Ishikawa (cell line): ENCODE measurements at regions not wholly inside any gene's neighbourhood (a gene's known extent, or its start where the extent isn't known, plus 50 kb on each side); places are given as distances from the start of the nearest gene placed in this dataset.

Experiments
- CEBPB ChIP-seq: IDR thresholded peaks from 2 replicates; pipeline ENCODE4 v1.6.1; 2012
- CREB1 ChIP-seq: IDR thresholded peaks from 2 replicates; pipeline ENCODE4 v1.6.1; 2012; ENCODE audit warnings: low read depth
- EGR1 ChIP-seq: IDR thresholded peaks from 2 replicates; pipeline ENCODE4 v1.6.1; 2012
- EP300 ChIP-seq: IDR thresholded peaks from 2 replicates; pipeline ENCODE4 v1.6.1; 2012; ENCODE audit warnings: borderline replicate concordance
- FOXM1 ChIP-seq: IDR thresholded peaks from 2 replicates; pipeline ENCODE4 v1.6.1; 2012; ENCODE audit warnings: low read depth, borderline replicate concordance
- MAX ChIP-seq: IDR thresholded peaks from 2 replicates; pipeline ENCODE4 v1.6.1; 2012
- NFIC ChIP-seq: IDR thresholded peaks from 2 replicates; pipeline ENCODE4 v1.6.1; 2012
- RAD21 ChIP-seq: IDR thresholded peaks from 2 replicates; pipeline ENCODE4 v1.6.1; 2012; ENCODE audit warnings: low read depth
- REST ChIP-seq: IDR thresholded peaks from 2 replicates; pipeline ENCODE4 v1.6.1; 2012; ENCODE audit warnings: low read depth, mild to moderate bottlenecking
- TAF1 ChIP-seq: IDR thresholded peaks from 2 replicates; pipeline ENCODE4 v1.6.1; 2012; ENCODE audit warnings: low read depth, mild to moderate bottlenecking
- TCF12 ChIP-seq: IDR thresholded peaks from 2 replicates; pipeline ENCODE4 v1.6.1; 2012; ENCODE audit warnings: low read depth
- TEAD4 ChIP-seq: IDR thresholded peaks from 2 replicates; pipeline ENCODE4 v1.6.1; 2012
- YY1 ChIP-seq: IDR thresholded peaks from 2 replicates; pipeline ENCODE4 v1.6.1; 2012; ENCODE audit warnings: low read depth
- ZBTB7A ChIP-seq: IDR thresholded peaks from 2 replicates; pipeline ENCODE4 v1.6.1; 2012; ENCODE audit warnings: low read depth
- TF ChIP-seq, protein P1 (sequence below): IDR thresholded peaks from 2 replicates; pipeline ENCODE4 v1.6.1; 2012

DNA sequence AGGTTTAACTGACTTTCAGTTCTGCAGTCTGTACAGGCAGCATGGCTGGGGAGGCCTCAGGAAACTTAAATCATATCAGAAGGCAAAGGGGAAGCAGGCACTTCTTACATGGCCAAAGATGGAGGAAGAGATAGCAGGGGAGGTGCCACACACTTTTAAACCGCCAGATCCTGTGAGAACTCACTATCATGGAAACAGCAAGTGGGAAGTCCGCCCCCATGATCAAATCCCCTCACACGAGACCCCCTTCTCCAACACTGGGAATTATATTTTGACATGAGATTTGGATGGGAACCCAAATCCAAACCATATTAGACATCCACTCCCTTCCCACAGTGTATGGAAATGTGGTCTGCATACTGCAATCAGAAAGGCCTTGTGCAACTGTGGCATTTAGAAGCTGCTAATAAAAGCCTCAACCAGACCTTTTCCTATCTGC, 148.2 kb downstream of the FCRL5 start:
- TF ChIP-seq TCF12 (no peak), EP300 (no peak), ZBTB7A (no peak), MAX (no peak), EGR1 (no peak), TAF1 (no peak), YY1 (no peak), REST (no peak), RAD21 (no peak), TEAD4 (no peak), CEBPB (no peak)
- TF ChIP-seq, protein P1, sequence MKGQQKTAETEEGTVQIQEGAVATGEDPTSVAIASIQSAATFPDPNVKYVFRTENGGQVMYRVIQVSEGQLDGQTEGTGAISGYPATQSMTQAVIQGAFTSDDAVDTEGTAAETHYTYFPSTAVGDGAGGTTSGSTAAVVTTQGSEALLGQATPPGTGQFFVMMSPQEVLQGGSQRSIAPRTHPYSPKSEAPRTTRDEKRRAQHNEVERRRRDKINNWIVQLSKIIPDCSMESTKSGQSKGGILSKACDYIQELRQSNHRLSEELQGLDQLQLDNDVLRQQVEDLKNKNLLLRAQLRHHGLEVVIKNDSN: no peak

GRCh38 chr1:157403608-157404007, 148.7 kb downstream of the FCRL5 start:
- TF ChIP-seq, protein P1: no peak

DNA sequence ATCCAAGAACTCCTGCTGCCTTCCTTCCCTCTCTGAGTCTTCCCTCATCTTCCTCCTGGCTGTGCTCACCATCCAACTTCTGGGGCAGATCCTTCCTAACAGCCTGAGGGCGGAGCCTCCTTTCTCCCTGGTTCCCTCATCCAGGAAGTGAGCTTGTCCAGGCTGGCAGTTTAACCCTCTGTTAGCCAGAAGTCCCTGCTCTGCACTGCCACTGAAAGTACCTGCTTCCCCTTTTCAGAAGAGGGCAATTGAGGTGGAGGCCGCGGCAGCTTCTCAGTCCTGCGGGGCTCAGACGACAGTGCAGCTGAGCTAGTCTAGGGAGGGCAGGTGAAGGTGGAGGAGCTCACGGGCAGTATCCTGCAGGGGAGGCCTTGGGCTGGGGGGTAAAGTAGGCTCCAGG, 149.1 kb downstream of the FCRL5 start:
- TF ChIP-seq MAX (no peak), YY1 (no peak), FOXM1 (no peak), REST (no peak), TCF12 (no peak), RAD21 (no peak), TEAD4 (no peak), CREB1 (no peak), CEBPB (no peak), ZBTB7A (no peak), NFIC (no peak), TAF1 (no peak), EGR1 (no peak)
- TF ChIP-seq, protein P1: no peak

DNA sequence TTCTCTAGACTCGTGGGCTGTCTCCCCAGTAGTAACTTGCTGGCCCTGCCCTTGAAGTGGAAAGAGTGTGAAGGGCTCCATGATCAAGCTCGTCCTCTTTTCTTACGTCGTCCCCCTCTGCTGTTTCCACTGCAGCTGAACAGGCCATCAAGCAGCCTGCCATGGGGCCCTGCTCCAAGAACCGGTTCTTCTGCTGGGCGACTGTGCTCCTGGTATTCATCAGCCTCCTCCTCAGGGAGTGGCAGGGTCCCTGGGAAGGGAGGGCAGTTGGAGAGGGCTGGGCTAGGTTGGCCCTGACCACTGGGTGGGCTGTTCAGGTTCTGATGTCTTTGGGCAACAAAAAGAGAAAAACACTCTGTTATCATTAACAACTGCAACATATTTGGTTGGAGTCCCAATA, 151.5 kb downstream of the FCRL5 start:
- no peak for TF ChIP-seq FOXM1
- TF ChIP-seq CREB1: no peak
- TF ChIP-seq TEAD4: no peak

DNA sequence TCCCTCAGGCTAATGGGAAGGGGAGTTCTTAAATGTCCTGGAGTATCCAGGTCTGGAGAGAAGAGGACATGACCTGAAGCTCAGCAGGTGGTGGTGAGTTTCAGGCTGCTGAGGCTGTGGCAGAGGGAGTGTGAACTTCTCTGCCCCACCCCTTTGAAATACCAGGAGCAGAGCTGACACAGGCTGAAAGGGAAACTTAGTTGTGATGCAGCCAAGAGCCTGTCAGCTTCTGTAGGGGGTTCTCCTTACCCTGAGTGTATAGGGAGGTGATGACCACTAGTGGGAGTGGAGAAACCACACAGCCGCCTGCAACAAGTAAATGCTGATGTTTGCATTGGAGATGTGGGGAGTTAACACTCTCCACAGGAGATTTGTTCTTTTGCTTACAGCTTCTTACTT, 152.3 kb downstream of the FCRL5 start:
- TF ChIP-seq EGR1: no peak
- TF ChIP-seq YY1: no peak

DNA sequence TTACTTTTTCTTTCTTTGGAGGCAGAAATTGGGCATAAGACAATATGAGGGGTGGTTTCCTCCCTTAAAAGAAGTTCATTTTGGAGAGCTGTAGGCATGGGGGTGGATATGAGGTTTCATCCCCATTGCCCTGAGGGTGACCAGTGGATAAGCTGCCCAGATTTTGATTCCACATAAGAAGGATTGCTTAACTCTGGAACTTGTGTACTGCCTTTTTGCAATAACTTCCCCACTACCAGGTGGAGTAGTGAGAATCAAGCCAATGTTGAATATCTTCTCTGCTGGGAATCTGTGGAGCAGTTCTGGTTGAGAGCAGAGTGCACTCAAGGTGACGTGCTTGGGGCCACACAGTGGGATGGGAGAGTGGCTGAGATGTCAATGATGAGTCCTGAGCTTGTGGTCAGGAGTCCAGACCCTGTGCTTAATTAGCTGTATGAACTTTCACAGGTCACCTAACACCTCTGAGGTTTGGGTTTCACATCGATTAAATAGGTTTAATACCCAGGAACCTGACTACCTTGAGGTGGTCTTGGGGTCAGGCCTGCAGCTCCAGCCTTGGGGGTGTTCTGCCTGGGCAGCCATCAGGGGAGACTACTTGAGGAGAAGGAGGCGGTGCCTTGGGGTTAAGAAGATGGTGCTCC, 152.9 kb downstream of the FCRL5 start:
- TF ChIP-seq FOXM1 (no peak), NFIC (no peak), EP300 (no peak), YY1 (no peak), REST (no peak), RAD21 (no peak), TCF12 (no peak), TAF1 (no peak), CREB1 (no peak)
- TF ChIP-seq, protein P1: no peak
